ENCODE measurements at regions not wholly inside any gene's neighbourhood (a gene's known extent, or its start where the extent isn't known, plus 50 kb on each side); places are given as distances from the start of the nearest gene placed in this dataset.
"Not testable (repeated sequence)": the region's sequence is repeated elsewhere in the genome, so short reads cannot be mapped to it uniquely, and the experiment has no call there.

DNA sequence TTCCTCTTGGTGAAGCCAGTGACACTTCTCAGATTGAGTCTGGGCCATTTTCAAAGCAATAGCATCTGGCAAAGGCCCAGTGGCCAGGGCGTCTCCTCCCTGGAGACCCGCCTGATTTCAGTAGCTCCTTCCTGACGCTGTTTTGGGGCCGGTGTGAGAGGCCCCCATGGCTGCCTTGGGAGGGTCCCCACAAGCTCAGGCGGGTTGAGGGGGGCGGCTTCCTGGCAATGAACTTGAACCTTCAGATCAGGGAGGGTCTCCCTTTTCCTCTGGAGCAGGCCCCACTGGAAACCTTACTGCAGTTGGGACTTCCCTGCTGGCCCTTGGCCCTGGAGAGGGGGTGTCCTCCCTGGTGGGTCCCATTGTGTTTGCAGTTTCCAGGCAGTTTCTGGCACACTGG lies 121.2 kb downstream of the CRYAA start:
- DNase-seq (ENCODE audit: low read depth, low spot score): no peak

GRCh38 chr21:43289442-43289841 lies 120.6 kb downstream of the CRYAA start:
- no peak for DNase-seq (ENCODE audit: low read depth, low spot score)

- no peak for DNase-seq (ENCODE audit: low read depth, low spot score)
These were observed 119.3 kb downstream of the CRYAA start for GRCh38 chr21:43287795-43288755.

DNA sequence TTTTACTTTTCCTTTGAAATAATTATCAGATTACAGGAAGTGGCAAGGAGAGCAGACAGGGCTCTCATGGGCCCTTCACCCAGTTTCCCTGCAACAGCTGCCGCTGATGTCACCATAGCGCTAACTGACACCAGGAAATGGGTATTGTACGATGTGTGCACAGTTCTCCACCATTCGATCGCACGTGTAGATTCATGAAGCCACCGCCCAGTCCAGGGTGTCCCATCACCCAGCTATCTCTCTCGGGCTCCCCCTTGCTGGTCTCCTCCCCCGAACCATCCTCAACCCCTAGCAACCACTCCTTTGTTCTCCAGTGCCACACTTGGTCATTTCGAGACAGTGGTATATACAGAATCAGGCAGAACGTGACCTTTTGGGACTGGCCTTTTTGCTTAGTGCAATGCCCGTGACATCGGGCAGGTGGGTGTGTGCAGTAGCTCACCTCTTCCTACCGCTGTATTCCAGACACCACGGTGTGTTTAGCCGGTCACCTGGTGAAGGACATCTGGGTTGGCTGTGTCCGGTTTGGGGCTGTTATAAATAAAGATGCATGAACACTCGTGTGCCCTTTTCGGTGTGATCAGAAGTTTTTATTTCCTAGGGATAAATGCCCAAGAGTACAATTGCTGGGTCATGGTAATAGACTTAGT lies 118.4 kb downstream of the CRYAA start:
- no peak for DNase-seq (ENCODE audit: low read depth, low spot score)

DNA sequence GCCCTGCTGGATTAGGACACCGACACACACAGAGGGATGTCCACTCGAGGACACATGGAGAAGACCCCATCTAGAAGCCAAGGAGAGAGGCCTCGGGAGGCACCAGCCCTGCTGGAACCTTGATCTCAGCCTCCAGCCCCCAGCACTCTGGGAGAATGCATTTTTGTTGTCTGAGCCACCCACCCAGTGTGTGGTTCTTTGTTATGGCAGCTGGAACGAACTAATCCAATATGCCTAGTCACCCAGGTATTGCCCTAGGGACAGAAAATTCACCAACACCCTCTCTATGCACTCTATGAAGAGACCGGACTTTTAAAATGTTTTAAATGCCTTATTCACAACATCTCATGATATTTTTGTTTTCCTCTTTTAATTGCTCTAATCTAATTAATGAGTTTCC lies 117.4 kb downstream of the CRYAA start:
- no peak for DNase-seq (ENCODE audit: low read depth, low spot score)

DNA sequence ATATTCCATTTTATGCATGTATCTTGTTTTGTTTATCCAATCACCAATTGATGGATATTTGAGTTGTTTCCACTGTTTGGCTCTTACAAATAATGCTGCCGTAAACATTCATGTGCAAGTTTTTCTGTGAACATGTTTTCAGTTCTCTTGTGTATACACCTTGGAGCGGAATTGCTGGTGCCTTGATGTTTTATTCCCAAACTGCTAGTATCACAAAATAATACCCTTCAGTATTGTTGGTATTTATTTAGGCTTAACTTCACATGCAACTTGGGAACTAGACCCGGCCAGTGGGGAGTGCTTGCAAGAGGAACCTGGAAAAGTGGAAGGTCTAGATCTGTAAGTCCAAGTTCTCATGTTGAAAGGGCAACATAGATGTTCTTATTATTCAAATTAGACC lies 115.9 kb downstream of the CRYAA start:
- no peak for DNase-seq (ENCODE audit: low read depth, low spot score)

DNA sequence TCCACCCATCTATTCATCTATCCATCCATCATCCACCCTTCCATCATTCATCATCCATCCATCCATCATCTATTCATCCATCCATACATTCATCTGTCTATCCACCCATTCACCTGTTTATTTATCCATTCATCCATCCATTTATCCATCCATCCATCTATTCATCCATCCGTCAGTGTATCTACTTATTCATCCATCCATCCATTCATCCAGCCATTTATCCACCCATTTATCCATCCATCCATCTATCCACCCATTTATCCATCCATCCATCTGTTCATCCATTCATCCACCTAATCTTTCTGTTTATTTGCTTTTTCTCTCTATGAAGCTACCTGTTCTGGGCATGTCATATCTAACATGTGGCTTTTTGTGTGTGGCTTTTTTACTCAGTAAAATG lies 115.4 kb downstream of the CRYAA start:
- no peak for DNase-seq (ENCODE audit: low read depth, low spot score)

GRCh38 chr21:43283925-43284221 lies 115.1 kb downstream of the CRYAA start:
- not testable (repeated sequence) for DNase-seq (ENCODE audit: low read depth, low spot score)

DNA sequence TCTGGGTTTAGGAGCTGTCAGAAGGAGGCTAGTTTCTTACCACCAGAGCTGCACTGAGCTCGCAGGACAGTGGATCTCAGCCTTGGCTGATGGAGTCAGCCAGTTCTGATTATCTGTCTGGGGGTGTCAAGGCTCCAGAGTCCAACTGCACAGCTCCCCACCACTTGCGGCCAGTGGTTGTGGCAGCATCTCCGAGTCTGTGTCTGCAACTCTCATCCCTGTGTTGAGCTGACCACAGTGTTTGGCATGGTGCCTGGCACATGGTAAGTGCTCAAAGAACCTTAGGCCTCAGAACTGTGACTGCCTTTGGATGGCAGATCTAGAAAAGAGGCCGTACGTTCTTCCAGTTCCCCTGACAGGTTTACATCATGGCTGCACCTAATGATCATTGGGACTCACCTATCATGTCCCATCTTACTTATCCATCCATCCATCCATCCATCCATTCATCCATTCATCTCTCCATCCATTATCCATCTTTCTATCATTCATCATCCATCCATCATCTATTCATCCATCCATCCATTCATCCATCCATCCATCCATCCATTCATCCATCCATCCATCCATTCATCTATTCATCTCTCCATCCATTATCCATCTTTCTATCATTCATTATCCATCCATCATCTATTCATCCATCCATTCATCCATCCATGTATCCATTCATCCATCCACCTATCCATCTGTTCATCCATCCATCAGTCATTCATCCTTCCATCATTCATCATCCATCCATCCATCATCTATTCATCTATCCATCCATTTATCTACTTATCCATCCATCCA lies 114.5 kb downstream of the CRYAA start:
- DNase-seq (ENCODE audit: low read depth, low spot score): no peak

GRCh38 chr21:43282358-43283120 lies 113.7 kb downstream of the CRYAA start:
- no peak for DNase-seq (ENCODE audit: low read depth, low spot score)

DNA sequence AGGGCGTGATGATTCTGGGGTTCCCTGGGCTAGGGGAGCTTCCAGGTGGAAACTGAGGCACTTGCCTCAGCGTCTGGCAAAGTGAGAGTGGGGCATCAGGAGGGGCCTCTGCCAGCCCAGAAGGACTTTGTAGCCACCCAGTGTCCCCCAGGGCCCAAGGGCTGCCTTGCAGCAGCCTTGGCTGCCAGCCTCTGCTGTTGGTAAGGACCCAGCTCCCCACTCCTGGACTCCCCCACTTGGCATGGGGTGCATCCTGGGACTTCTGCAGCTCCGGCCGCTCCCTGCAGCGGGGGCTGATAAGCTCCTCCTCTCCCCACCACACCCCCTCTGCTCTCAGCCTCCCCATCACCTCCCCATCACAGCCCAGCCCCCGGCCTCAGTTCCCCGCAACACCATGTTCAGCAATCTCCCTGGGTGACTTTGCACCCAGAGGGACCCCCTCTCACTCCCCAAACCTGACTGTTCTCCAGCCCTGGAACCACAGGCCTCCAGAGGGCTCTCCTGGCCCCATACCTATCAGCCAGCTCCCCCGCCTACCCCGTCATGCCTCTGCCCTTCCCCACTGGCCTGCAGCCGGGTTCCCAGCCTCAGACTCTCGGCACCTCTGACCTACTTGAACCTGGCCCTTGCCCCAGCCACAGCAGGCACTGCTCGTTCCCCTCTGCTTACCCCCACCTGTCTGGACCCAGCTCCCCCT lies 113.0 kb downstream of the CRYAA start:
- DNase-seq (ENCODE audit: low read depth, low spot score): no peak

GRCh38 chr21:43280949-43281633 lies 112.3 kb downstream of the CRYAA start:
- DNase-seq (ENCODE audit: low read depth, low spot score): no peak

GRCh38 chr21:43279578-43279894 lies 110.7 kb downstream of the CRYAA start:
- DNase-seq (ENCODE audit: low read depth, low spot score): no peak

GRCh38 chr21:43278766-43279577 lies 110.2 kb downstream of the CRYAA start:
- no peak for DNase-seq (ENCODE audit: low read depth, low spot score)

GRCh38 chr21:43278359-43278758 lies 109.6 kb downstream of the CRYAA start:
- no peak for DNase-seq (ENCODE audit: low read depth, low spot score)

- no peak for DNase-seq (ENCODE audit: low read depth, low spot score)
These were observed 108.9 kb downstream of the CRYAA start for GRCh38 chr21:43277481-43278351.

DNA sequence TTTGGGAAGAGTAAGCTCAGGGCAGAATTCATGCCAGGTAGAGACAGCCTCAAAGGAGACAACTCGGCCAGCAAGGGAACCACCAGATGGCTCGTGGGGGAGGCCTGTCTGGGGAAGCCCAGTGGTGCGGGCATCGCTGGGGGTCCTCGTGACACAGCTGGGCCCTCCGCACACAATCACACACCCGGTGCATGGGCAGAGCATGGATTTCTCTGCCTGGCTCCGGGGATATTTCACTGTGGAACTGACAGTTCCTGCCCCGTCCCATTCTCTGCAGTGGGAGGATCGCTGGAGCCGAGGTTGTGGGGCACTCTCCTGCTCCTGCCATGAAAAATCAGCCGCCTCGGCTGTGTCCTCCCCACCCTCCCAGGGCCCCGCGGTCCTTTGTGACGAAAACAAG lies 108.0 kb downstream of the CRYAA start:
- DNase-seq (ENCODE audit: low read depth, low spot score): no peak

GRCh38 chr21:43275421-43276211 lies 106.8 kb downstream of the CRYAA start:
- DNase-seq (ENCODE audit: low read depth, low spot score): no peak

All from smooth muscle cell of the brain vasculature (primary cell).